ENCODE measurements at regions not wholly inside any gene's neighbourhood (a gene's known extent, or its start where the extent isn't known, plus 50 kb on each side); places are given as distances from the start of the nearest gene placed in this dataset.

DNA sequence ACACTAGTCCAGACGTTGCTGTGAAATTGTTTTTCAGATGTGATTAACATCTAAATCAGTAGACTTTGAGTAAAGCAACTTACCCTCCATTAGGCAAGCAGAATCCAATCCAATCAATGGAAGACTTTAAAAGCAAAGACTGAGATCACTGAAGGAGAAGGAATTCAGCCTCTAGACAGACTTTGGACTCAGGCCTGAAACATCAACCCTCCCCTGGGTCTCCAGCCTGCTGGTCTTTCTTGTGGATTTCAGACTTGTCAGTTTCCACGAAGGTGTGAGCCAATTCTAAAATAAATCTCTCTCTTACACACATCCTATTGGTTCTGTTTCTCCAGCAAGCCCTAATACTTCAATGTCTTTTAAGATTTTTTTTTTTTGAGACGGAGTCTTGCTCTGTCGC is 50.0 kb upstream of the EDAR start:
- no peaks in the 10 kb centered on the region for H3K9me1 ChIP-seq (replicated peaks; ENCODE audit: control insufficient read depth, extremely low read depth, insufficient read depth, low read length)
- H3K27ac ChIP-seq (ENCODE audit: insufficient read depth, low read depth, low read length) = no peak overlapping the region
- H3K4me2 ChIP-seq (ENCODE audit: insufficient read depth, low read length) = no peak overlapping the region
- no peaks in the 10 kb centered on the region for H3K9me3 ChIP-seq (replicated peaks; ENCODE audit: control insufficient read depth, insufficient read depth, low read length)
- no peak overlapping the region for H2AFZ ChIP-seq (ENCODE audit: low read depth, low read length)
- BruUV-seq (replicated peaks) = no TSS peak
- POLR2A ChIA-PET = no interaction called here
- no peaks in the 10 kb centered on the region for H3K36me3 ChIP-seq (ENCODE audit: control insufficient read depth in 2 of 2, extremely low read depth in 1 of 2, insufficient read depth in 2 of 2, low read length in 2 of 2)
- DNase-seq (ENCODE audit: low read depth, low spot score) = no peak
- no peak overlapping the region for H3K9ac ChIP-seq (replicated peaks; ENCODE audit: extremely low read depth, insufficient read depth, low read length)
- peaks cover 12 to 15% of the 10 kb centered on the region in 2 experiments for H3K27me3 ChIP-seq (ENCODE audit: control insufficient read depth in 2 of 2, insufficient read depth in 2 of 2, low read length in 2 of 2)
- TF ChIP-seq FOS (IDR thresholded peaks at IDR 0.05; ENCODE audit: borderline replicate concordance, insufficient read depth, low read length) (no peak), EZH2 (IDR thresholded peaks at IDR 0.05; ENCODE audit: borderline replicate concordance, low read depth, low read length, severe bottlenecking) (no peak), JUN (IDR thresholded peaks at IDR 0.05; ENCODE audit: borderline replicate concordance, insufficient read depth, insufficient read length, low read depth) (no peak), MYC (IDR thresholded peaks at IDR 0.05; ENCODE audit: low read depth, low read length) (no peak), POLR2AphosphoS5 (IDR thresholded peaks at IDR 0.05; ENCODE audit: insufficient read depth, low read depth, low read length) (no peak), POLR2A (IDR thresholded peaks at IDR 0.05; ENCODE audit: low read depth, low read length) (no peak)
- TF ChIP-seq, protein P1, sequence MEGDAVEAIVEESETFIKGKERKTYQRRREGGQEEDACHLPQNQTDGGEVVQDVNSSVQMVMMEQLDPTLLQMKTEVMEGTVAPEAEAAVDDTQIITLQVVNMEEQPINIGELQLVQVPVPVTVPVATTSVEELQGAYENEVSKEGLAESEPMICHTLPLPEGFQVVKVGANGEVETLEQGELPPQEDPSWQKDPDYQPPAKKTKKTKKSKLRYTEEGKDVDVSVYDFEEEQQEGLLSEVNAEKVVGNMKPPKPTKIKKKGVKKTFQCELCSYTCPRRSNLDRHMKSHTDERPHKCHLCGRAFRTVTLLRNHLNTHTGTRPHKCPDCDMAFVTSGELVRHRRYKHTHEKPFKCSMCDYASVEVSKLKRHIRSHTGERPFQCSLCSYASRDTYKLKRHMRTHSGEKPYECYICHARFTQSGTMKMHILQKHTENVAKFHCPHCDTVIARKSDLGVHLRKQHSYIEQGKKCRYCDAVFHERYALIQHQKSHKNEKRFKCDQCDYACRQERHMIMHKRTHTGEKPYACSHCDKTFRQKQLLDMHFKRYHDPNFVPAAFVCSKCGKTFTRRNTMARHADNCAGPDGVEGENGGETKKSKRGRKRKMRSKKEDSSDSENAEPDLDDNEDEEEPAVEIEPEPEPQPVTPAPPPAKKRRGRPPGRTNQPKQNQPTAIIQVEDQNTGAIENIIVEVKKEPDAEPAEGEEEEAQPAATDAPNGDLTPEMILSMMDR (IDR thresholded peaks at IDR 0.05; ENCODE audit: extremely low read depth in 1 of 2, insufficient read depth in 1 of 2, low read depth in 1 of 2, low read length in 2 of 2) = no peak
- TF ChIP-seq, protein P2, sequence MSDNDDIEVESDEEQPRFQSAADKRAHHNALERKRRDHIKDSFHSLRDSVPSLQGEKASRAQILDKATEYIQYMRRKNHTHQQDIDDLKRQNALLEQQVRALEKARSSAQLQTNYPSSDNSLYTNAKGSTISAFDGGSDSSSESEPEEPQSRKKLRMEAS (IDR thresholded peaks at IDR 0.05; ENCODE audit: insufficient read depth, insufficient read length) = no peak
- no peak for FAIRE-seq
- intact Hi-C loops (cut with micrococcal nuclease) (no loop called here), dilution Hi-C loops (cut with MboI; ENCODE audit: extremely low pct_ligation_motif_present, low sequenced_read_pairs) (no loop called here)
- H4K20me1 ChIP-seq (replicated peaks; ENCODE audit: control insufficient read depth, extremely low read depth, insufficient read depth, low read length) = no peaks in the 10 kb centered on the region
- no peaks in the 10 kb centered on the region for H3K4me1 ChIP-seq (ENCODE audit: control insufficient read depth, extremely low read depth, insufficient read depth, low read length)
- no peaks in the 10 kb centered on the region for H3K79me2 ChIP-seq (ENCODE audit: control insufficient read depth, insufficient read depth, low read length)
- CTCF ChIA-PET = no interaction called here
- H3K4me3 ChIP-seq (replicated peaks in 1 of 3; ENCODE audit: insufficient read depth in 1 of 3, low read depth in 1 of 3, low read length in 3 of 3) = no peak overlapping the region
